A673 (cell line): ENCODE measurements at regions not wholly inside any gene's neighbourhood (a gene's known extent, or its start where the extent isn't known, plus 50 kb on each side); places are given as distances from the start of the nearest gene placed in this dataset.
"Not testable (repeated sequence)": the region's sequence is repeated elsewhere in the genome, so short reads cannot be mapped to it uniquely, and the experiment has no call there.

ENCODE experiments used
- BruUV-seq: library from RNA; stranded (reverse); fragments of 400-500 nt; replicated peaks from 2 replicates; lab custom pipeline; 2021; lab: Mats Ljungman, UMichigan
- CTCF ChIA-PET: fragments of 300-600 bp; sonication (Branson Sonifier 250); formaldehyde crosslinking; loops from one replicate; lab custom pipeline; 2022; ENCODE audit warnings: antibody characterized with exemption; lab: Charles Lee
- POLR2A ChIA-PET: fragments of 300-600 bp; sonication (Branson Sonifier 250); formaldehyde crosslinking; loops from one replicate; lab custom pipeline; 2022; ENCODE audit warnings: antibody characterized with exemption; ENCODE audit not compliant: low non-redundant PET; lab: Charles Lee
- DNase-seq: peaks from one replicate; pipeline ENCODE4 v3.0.0-alpha.2; 2015; ENCODE audit warnings: low spot score
- H3K27ac ChIP-seq: fragments of 200-600 bp; sonication (generic); 2 replicates; pipeline ENCODE4 v1.5.1; 2016; ENCODE audit warnings: mixed run types, low read depth, mild to moderate bottlenecking, mixed read lengths, antibody characterized with exemption, low read length; ENCODE audit not compliant: poor library complexity, severe bottlenecking
- H3K27me3 ChIP-seq: fragments of 200-600 bp; sonication (generic); replicated peaks from 2 replicates; pipeline ENCODE4 v1.6.1; 2017; ENCODE audit warnings: mixed run types, low read depth, mild to moderate bottlenecking, mixed read lengths, antibody characterized with exemption, low read length; ENCODE audit not compliant: insufficient read depth, poor library complexity
- H3K36me3 ChIP-seq: fragments of 200-600 bp; sonication (generic); 2 replicates; pipeline ENCODE4 v1.6.1; 2016; ENCODE audit warnings: mixed run types, mild to moderate bottlenecking, mixed read lengths, antibody characterized with exemption, low read length; ENCODE audit not compliant: insufficient read depth, poor library complexity, severe bottlenecking
- H3K4me1 ChIP-seq: fragments of 200-600 bp; sonication (generic); 2 replicates; pipeline ENCODE4 v1.6.1; 2017; ENCODE audit warnings: mixed run types, mild to moderate bottlenecking, mixed read lengths, antibody characterized with exemption, low read length; ENCODE audit not compliant: insufficient read depth, poor library complexity, severe bottlenecking
- H3K4me3 ChIP-seq: fragments of 200-600 bp; sonication (generic); 2 replicates; pipeline ENCODE4 v1.5.1; 2016; ENCODE audit warnings: low read depth, mixed run types, mild to moderate bottlenecking, mixed read lengths, low read length; ENCODE audit not compliant: poor library complexity, severe bottlenecking
- H3K9me3 ChIP-seq: fragments of 200-600 bp; sonication (generic); 2 replicates; pipeline ENCODE4 v1.6.1; 2016; ENCODE audit warnings: mixed run types, low read depth, mild to moderate bottlenecking, mixed read lengths, antibody characterized with exemption, low read length; ENCODE audit not compliant: poor library complexity, severe bottlenecking
- CTCF ChIP-seq: fragments of 300-800, 200-600 bp; sonication (generic); conservative IDR thresholded peaks from 2 replicates; pipeline ENCODE4 v1.5.1; 2017; ENCODE audit warnings: low read depth, mild to moderate bottlenecking, antibody characterized with exemption, low read length, moderate library complexity, mixed read lengths
- EZH2 ChIP-seq: fragments of 200-600 bp; sonication (generic); IDR thresholded peaks from 2 replicates; pipeline ENCODE4 v1.6.1; 2017; ENCODE audit warnings: borderline replicate concordance, low read depth, mild to moderate bottlenecking, mixed read lengths, antibody characterized with exemption, low read length; ENCODE audit not compliant: poor library complexity, severe bottlenecking
- intact Hi-C: fragments of 100-400 bp; cut with micrococcal nuclease; formaldehyde crosslinking; loops from one replicate; pipeline ENCODE4 v1.10.0; 2022; ENCODE audit not compliant: unreplicated experiment

DNA sequence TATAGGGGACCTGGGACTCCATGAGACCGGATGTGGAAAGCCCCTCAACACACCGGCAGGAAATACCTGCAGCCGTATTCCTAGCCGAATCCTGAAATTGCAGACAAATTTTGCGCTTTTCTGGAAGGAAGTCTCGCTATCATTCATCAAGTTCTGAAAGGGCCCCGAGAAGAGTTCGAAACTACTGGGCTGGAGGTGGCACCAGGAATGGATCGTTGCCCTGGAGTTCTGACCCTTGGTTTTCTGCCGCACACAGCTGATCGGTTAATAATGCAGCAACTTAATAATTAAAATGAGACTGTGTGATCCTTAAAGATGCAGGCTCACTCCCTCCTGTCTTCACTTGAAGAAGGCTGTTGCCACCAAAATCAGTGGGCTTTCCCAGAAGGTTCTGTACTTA, 55.7 kb upstream of the MRTFB start:
- no peak for DNase-seq
- no peaks in the 10 kb centered on the region for H3K9me3 ChIP-seq
- TF ChIP-seq CTCF (no peak), EZH2 (no peak)
- CTCF ChIA-PET, result no interaction called here
- H3K27ac ChIP-seq, result no peak overlapping the region
- no peaks in the 10 kb centered on the region for H3K27me3 ChIP-seq
- POLR2A ChIA-PET, result no interaction called here
- BruUV-seq, result no TSS peak
- H3K4me3 ChIP-seq, result no peak overlapping the region
- H3K36me3 ChIP-seq, result no peaks in the 10 kb centered on the region
- peaks cover 16% of the 10 kb centered on the region for H3K4me1 ChIP-seq
- intact Hi-C loops, result no loop called here

DNA sequence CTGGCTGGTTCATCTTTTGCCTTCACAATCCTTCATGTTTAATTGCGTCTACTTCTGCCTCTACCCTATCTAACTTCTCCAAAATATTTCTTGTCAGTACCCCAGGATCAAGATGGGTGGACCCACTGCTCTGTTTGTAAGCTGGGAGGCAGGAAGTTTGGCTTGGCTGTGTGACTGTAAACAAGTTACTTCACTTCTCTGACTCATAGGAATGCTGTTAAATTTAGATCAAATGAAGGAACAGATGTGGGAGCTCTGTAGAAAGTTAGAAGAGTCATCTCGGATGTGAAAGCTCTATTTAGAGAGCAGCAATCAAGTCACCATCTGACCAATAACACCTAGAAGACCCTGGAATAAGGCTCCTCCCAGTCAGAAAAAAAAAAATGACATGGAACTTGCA, 55.2 kb upstream of the MRTFB start:
- no peaks in the 10 kb centered on the region for H3K9me3 ChIP-seq
- no peaks in the 10 kb centered on the region for H3K27me3 ChIP-seq
- H3K4me1 ChIP-seq, result peaks cover 16% of the 10 kb centered on the region
- ChIA-PET POLR2A (no interaction called here), CTCF (no interaction called here)
- H3K4me3 ChIP-seq, result no peak overlapping the region
- intact Hi-C loops, result no loop called here
- no peak for DNase-seq
- TF ChIP-seq EZH2 (no peak), CTCF (no peak)
- no TSS peak for BruUV-seq
- H3K27ac ChIP-seq, result no peak overlapping the region
- H3K36me3 ChIP-seq, result no peaks in the 10 kb centered on the region

DNA sequence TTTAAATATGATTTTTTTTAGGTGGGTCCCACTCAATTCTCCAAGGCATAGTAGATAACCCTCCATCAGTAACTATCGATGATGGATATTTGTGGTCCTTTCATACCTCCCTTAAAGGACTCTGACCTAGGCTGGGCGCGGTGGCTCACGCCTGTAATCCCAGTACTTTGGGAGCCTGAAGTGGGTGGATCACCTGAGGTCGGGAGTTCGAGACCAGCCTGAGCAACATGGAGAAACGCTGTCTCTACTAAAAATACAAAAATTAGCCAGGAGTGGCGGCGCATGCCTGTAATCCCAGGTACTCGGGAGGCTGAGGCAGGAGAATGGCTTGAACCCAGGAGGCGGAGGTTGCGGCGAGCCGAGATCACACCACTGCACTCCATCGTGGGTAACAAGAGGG, 54.8 kb upstream of the MRTFB start:
- H3K27me3 ChIP-seq, H3K9me3 ChIP-seq, CTCF ChIA-PET, H3K4me3 ChIP-seq, H3K36me3 ChIP-seq, intact Hi-C loops, BruUV-seq, POLR2A ChIA-PET, DNase-seq, H3K27ac ChIP-seq: not testable (repeated sequence)
- peaks cover 16% of the 10 kb centered on the region for H3K4me1 ChIP-seq

- DNase-seq, result no peak
- Histone ChIP-seq H3K9me3 (no peaks in the 10 kb centered on the region), H3K27ac (no peak overlapping the region), H3K36me3 (no peaks in the 10 kb centered on the region), H3K4me1 (peaks cover 12% of the 10 kb centered on the region), H3K27me3 (no peaks in the 10 kb centered on the region), H3K4me3 (no peak overlapping the region)
- BruUV-seq, result no TSS peak
- POLR2A ChIA-PET, result no interaction called here
- intact Hi-C loops, result no loop called here
- CTCF ChIA-PET, result no interaction called here
- no peak for TF ChIP-seq EZH2
- no peak for TF ChIP-seq CTCF
Measured at GRCh38 chr16:14017886-14018285, 53.2 kb upstream of the MRTFB start.
